ENCODE measurements at regions not wholly inside any gene's neighbourhood (a gene's known extent, or its start where the extent isn't known, plus 50 kb on each side); places are given as distances from the start of the nearest gene placed in this dataset.

DNA sequence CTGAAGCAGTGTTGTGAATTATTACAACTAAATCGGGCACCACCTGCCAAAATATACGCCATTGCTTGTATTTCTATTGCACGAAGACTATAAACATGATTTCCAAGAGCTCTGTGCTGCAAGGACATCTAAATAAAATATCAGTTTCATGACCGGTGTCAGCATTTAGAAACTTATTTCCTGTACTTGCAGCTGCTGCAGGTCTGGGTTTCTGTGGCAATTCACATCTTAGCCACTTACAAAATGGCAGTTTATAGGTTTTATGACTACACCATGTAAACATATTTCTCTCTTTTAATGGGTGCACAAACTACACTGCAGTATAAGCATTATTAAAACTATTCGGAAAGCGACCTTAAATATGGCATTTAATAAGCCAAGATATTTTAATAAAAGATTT lies 359.4 kb downstream of the VPS13C start:
- H3K9me1 ChIP-seq (replicated peaks; ENCODE audit: control insufficient read depth, extremely low read depth, insufficient read depth, low read length) = no peaks in the 10 kb centered on the region
- H2AFZ ChIP-seq (ENCODE audit: low read depth, low read length) = no peak overlapping the region
- no peaks in the 10 kb centered on the region for H4K20me1 ChIP-seq (replicated peaks; ENCODE audit: control insufficient read depth, extremely low read depth, insufficient read depth, low read length)
- H3K27me3 ChIP-seq (ENCODE audit: control insufficient read depth in 2 of 2, insufficient read depth in 2 of 2, low read length in 2 of 2) = no peaks in the 10 kb centered on the region
- H3K9me3 ChIP-seq (replicated peaks; ENCODE audit: control insufficient read depth, insufficient read depth, low read length) = no peaks in the 10 kb centered on the region
- no peak overlapping the region for H3K4me3 ChIP-seq (replicated peaks in 1 of 3; ENCODE audit: insufficient read depth in 1 of 3, low read depth in 1 of 3, low read length in 3 of 3)
- no peak overlapping the region for H3K4me2 ChIP-seq (ENCODE audit: insufficient read depth, low read length)
- DNase-seq (ENCODE audit: low read depth, low spot score) (no peak), FAIRE-seq (no peak)
- no peaks in the 10 kb centered on the region for H3K79me2 ChIP-seq (ENCODE audit: control insufficient read depth, insufficient read depth, low read length)
- ChIA-PET POLR2A (no interaction called here), CTCF (no interaction called here)
- H3K4me1 ChIP-seq (ENCODE audit: control insufficient read depth, extremely low read depth, insufficient read depth, low read length) = no peaks in the 10 kb centered on the region
- no peak for TF ChIP-seq MYC (IDR thresholded peaks at IDR 0.05; ENCODE audit: low read depth, low read length)
- TF ChIP-seq, protein P1, sequence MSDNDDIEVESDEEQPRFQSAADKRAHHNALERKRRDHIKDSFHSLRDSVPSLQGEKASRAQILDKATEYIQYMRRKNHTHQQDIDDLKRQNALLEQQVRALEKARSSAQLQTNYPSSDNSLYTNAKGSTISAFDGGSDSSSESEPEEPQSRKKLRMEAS (IDR thresholded peaks at IDR 0.05; ENCODE audit: insufficient read depth, insufficient read length) = no peak
- TF ChIP-seq FOS (IDR thresholded peaks at IDR 0.05; ENCODE audit: borderline replicate concordance, insufficient read depth, low read length) = no peak
- no peak for TF ChIP-seq GATA2 (IDR thresholded peaks at IDR 0.05; ENCODE audit: insufficient read depth, insufficient read length, low read depth, low read length)
- TF ChIP-seq POLR2A (IDR thresholded peaks at IDR 0.05; ENCODE audit: low read depth, low read length) = no peak
- TF ChIP-seq JUN (IDR thresholded peaks at IDR 0.05; ENCODE audit: borderline replicate concordance, insufficient read depth, insufficient read length, low read depth) = no peak
- TF ChIP-seq, protein P2, sequence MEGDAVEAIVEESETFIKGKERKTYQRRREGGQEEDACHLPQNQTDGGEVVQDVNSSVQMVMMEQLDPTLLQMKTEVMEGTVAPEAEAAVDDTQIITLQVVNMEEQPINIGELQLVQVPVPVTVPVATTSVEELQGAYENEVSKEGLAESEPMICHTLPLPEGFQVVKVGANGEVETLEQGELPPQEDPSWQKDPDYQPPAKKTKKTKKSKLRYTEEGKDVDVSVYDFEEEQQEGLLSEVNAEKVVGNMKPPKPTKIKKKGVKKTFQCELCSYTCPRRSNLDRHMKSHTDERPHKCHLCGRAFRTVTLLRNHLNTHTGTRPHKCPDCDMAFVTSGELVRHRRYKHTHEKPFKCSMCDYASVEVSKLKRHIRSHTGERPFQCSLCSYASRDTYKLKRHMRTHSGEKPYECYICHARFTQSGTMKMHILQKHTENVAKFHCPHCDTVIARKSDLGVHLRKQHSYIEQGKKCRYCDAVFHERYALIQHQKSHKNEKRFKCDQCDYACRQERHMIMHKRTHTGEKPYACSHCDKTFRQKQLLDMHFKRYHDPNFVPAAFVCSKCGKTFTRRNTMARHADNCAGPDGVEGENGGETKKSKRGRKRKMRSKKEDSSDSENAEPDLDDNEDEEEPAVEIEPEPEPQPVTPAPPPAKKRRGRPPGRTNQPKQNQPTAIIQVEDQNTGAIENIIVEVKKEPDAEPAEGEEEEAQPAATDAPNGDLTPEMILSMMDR (IDR thresholded peaks at IDR 0.05; ENCODE audit: extremely low read depth in 1 of 2, insufficient read depth in 1 of 2, low read depth in 1 of 2, low read length in 2 of 2) = no peak
- no peak for TF ChIP-seq POLR2AphosphoS5 (IDR thresholded peaks at IDR 0.05; ENCODE audit: insufficient read depth, low read depth, low read length)
- no peak for TF ChIP-seq EZH2 (IDR thresholded peaks at IDR 0.05; ENCODE audit: borderline replicate concordance, low read depth, low read length, severe bottlenecking)
- no TSS peak for BruUV-seq (replicated peaks)
- dilution Hi-C loops (cut with MboI; ENCODE audit: extremely low pct_ligation_motif_present, low sequenced_read_pairs) = no loop called here
- H3K36me3 ChIP-seq (ENCODE audit: control insufficient read depth in 2 of 2, extremely low read depth in 1 of 2, insufficient read depth in 2 of 2, low read length in 2 of 2) = no peaks in the 10 kb centered on the region
- no peak overlapping the region for H3K27ac ChIP-seq (ENCODE audit: insufficient read depth, low read depth, low read length)
- intact Hi-C loops (cut with micrococcal nuclease) = no loop called here
- no peak overlapping the region for H3K9ac ChIP-seq (replicated peaks; ENCODE audit: extremely low read depth, insufficient read depth, low read length)
